Transverse colon (tissue), 4 donors: ENCODE measurements at regions not wholly inside any gene's neighbourhood (a gene's known extent, or its start where the extent isn't known, plus 50 kb on each side); places are given as distances from the start of the nearest gene placed in this dataset.

Experiments used
- CTCF ChIP-seq, 5 experiments: fragments of 200-600 bp in 3 of 5; fragments of 450-650 bp in 2 of 5; sonication (generic) in 3 of 5; IDR thresholded peaks; 1 replicate in 2 of 5; 2 replicates in 3 of 5; pipeline ENCODE4 v1.5.1; 2016 to 2017; ENCODE audit warnings: antibody characterized with exemption in 5 of 5, inconsistent platforms in 3 of 5, mild to moderate bottlenecking in 2 of 5, moderate library complexity in 1 of 5
- EP300 ChIP-seq: sonication (generic); formaldehyde crosslinking; IDR thresholded peaks from one replicate; pipeline ENCODE4 v1.6.1; 2017; ENCODE audit warnings: antibody characterized with exemption, low read depth
- POLR2A ChIP-seq: fragments of 450-650 bp; IDR thresholded peaks from one replicate; pipeline ENCODE4 v1.6.1; 2016; ENCODE audit warnings: antibody characterized with exemption, mild to moderate bottlenecking, moderate library complexity
- POLR2AphosphoS5 ChIP-seq, 3 donors: sonication (generic); formaldehyde crosslinking; IDR thresholded peaks; one replicate each; pipeline ENCODE4 v1.6.1; 2016; ENCODE audit warnings: antibody characterized with exemption in 3 of 3

- TF ChIP-seq POLR2AphosphoS5 (IDR thresholded peaks at IDR 0.05) (no peak), CTCF (IDR thresholded peaks at IDR 0.05) (no peak), POLR2A (no peak), EP300 (no peak)
These were observed 204.4 kb upstream of the ADGRL2 start for GRCh38 chr1:81596341-81596740.
